GM06990 (cell line): ENCODE measurements at regions not wholly inside any gene's neighbourhood (a gene's known extent, or its start where the extent isn't known, plus 50 kb on each side); places are given as distances from the start of the nearest gene placed in this dataset.

Experiments used
- DNase-seq: peaks from one replicate; pipeline ENCODE4 v3.0.0-alpha.2; 2011; ENCODE audit not compliant: insufficient read length; ENCODE audit errors: extremely low read depth
- H3K27me3 ChIP-seq: replicated peaks from 2 replicates; pipeline ENCODE4 v1.6.0; 2011; ENCODE audit warnings: low read length; ENCODE audit not compliant: control insufficient read depth, insufficient read depth
- H3K36me3 ChIP-seq: 2 replicates; pipeline ENCODE4 v1.5.1; 2011; ENCODE audit warnings: low read length; ENCODE audit not compliant: control insufficient read depth, insufficient read depth
- H3K4me3 ChIP-seq: replicated peaks from 2 replicates; pipeline ENCODE4 v1.5.1; 2011; ENCODE audit warnings: low read depth, mild to moderate bottlenecking, control low read depth, low read length
- CTCF ChIP-seq: IDR thresholded peaks from 2 replicates; pipeline ENCODE4 v1.5.1; 2011; ENCODE audit warnings: low read length, control low read depth, mild to moderate bottlenecking, inconsistent platforms; ENCODE audit not compliant: insufficient read depth, poor library complexity, severe bottlenecking

GRCh38 chr18:73756256-73757091 lies 391.2 kb downstream of the FBXO15 start:
- Histone ChIP-seq H3K4me3 (no peak overlapping the region), H3K36me3 (no peaks in the 10 kb centered on the region), H3K27me3 (no peaks in the 10 kb centered on the region)
- TF ChIP-seq CTCF: no peak
- DNase-seq: no peak

DNA sequence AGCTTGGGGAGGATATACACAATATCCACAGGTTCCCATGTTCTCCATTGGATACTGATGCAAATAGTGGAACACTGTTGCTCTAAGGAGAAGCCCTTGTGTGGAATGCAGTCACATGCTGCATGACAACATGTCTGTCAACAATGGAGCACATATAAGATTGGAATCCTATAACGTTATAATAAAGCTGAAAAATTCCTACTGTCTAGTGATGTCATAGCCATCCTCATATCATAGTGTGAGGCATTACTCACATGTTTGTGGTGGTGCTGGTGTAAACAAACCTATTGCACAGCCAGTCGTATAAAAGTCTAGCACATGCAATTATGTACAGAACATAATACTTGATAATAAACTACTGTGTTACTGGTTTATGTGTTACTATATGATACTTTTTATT lies 394.7 kb downstream of the FBXO15 start:
- TF ChIP-seq CTCF: no peak
- no peak for DNase-seq
- H3K4me3 ChIP-seq: no peak overlapping the region
- no peaks in the 10 kb centered on the region for H3K36me3 ChIP-seq
- H3K27me3 ChIP-seq: no peaks in the 10 kb centered on the region

DNA sequence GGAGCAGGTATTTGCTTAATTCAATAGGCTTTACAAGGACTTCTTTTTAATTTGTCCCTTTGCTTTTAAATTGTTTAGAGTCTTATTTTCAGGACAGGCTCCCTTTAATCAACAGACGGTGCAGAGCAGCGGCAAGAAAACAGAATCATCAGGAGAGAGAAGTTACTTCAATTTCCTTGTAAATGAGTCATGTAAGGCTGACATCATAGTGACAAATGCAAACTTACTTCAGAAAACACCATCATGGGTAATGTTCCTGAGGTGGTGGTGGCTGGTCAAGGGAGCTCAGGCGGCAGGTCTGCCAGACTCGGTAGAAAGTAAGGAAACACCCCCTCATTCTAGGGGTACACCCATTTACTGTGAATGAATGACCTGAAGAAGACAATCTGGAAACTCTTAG lies 395.1 kb downstream of the FBXO15 start:
- Histone ChIP-seq H3K36me3 (no peaks in the 10 kb centered on the region), H3K27me3 (no peaks in the 10 kb centered on the region), H3K4me3 (no peak overlapping the region)
- no peak for TF ChIP-seq CTCF
- DNase-seq: no peak

DNA sequence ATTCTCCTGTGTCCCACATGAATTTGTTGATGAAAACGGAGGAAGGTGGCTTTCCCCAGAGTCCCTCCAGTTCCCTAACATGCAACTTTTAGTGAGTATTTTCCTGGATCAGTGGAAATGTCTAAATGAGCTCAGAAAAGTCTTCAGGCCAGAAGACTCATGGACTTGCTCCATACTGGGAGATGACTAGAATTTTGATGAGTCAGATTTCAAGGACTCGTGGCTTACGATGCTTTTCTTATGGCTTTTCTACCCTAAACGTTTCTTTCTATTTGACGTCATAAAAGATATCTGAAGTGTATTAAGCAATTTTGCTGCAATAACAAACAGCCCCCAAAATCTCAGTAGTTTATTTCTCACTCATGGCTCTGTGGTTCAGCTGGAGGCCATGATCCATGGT lies 397.6 kb downstream of the FBXO15 start:
- TF ChIP-seq CTCF: no peak
- Histone ChIP-seq H3K36me3 (no peaks in the 10 kb centered on the region), H3K4me3 (no peak overlapping the region), H3K27me3 (no peaks in the 10 kb centered on the region)
- DNase-seq: no peak

DNA sequence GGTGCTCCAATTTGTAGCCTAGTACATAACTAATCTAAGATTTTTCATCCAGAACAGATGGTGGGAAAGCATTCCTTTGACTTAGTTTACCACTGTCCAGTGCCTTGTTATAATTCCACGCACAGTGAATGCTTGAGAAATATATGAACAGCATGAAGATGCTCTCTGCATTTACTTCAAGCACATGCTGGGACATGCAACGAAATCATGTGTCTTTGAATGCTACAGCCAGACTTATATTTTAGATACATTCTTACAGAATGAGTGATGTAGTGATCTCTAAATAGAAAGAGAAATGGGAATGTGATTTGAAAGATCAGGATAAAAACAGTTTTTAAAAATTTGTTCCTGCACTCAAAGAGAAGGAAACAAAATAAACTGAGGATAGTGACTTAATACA lies 398.3 kb downstream of the FBXO15 start:
- no peak for TF ChIP-seq CTCF
- H3K36me3 ChIP-seq: no peaks in the 10 kb centered on the region
- no peaks in the 10 kb centered on the region for H3K27me3 ChIP-seq
- DNase-seq: no peak
- no peak overlapping the region for H3K4me3 ChIP-seq
